Body of pancreas (tissue), 4 donors: ENCODE measurements at regions not wholly inside any gene's neighbourhood (a gene's known extent, or its start where the extent isn't known, plus 50 kb on each side); places are given as distances from the start of the nearest gene placed in this dataset.

Source experiments
- ATAC-seq: fragments of 150-250 bp; one replicate; pipeline ENCODE4 v1.9.1; 2016
- DNase-seq, 4 donors: peaks; one replicate each; pipeline ENCODE4 v3.0.0-alpha.2; 2019
- H3K27ac ChIP-seq, 4 donors: fragments of 200-600 bp; sonication (generic); 1 replicate in 3 of 4; 2 replicates in 1 of 4; pipeline versions ENCODE4 v1.5.1 to v1.6.1; 2016 to 2019; ENCODE audit warnings: mild to moderate bottlenecking in 1 of 4, mixed read lengths in 1 of 4, moderate library complexity in 1 of 4
- H3K27me3 ChIP-seq, 2 donors: fragments of 200-600 bp; sonication (generic); one replicate each; pipeline ENCODE4 v1.6.0; 2016; ENCODE audit warnings: mild to moderate bottlenecking in 1 of 2
- H3K36me3 ChIP-seq, 2 donors: fragments of 200-600 bp; sonication (generic); replicated peaks in 1 of 2; 2 replicates each; pipeline ENCODE4 v1.5.1; 2016; ENCODE audit warnings: low read depth in 2 of 2; ENCODE audit not compliant: insufficient read depth in 1 of 2
- H3K4me1 ChIP-seq: fragments of 200-600 bp; sonication (generic); one replicate; pipeline ENCODE4 v1.6.0; 2016
- H3K4me3 ChIP-seq, 2 donors: fragments of 200-600 bp; sonication (generic); 1 replicate in 1 of 2; 2 replicates in 1 of 2; pipeline ENCODE4 v1.5.1; 2016 to 2019
- H3K9me3 ChIP-seq, 3 donors: fragments of 200-600 bp; sonication (generic); 1 replicate in 2 of 3; 2 replicates in 1 of 3; pipeline ENCODE4 v1.5.1; 2016
- CTCF ChIP-seq, 7 experiments: fragments of 450-650 bp in 4 of 7; fragments of 200-600 bp in 3 of 7; sonication (generic) in 3 of 7; IDR thresholded peaks; one replicate each; pipeline ENCODE4 v1.5.1; 2016 to 2019; ENCODE audit warnings: antibody characterized with exemption in 7 of 7
- POLR2A ChIP-seq, 3 donors: fragments of 450-650 bp; IDR thresholded peaks; one replicate each; pipeline ENCODE4 v1.6.1; 2016; ENCODE audit warnings: antibody characterized with exemption in 3 of 3, mild to moderate bottlenecking in 2 of 3
- WGBS, 2 donors: methylation state at CpG; one replicate each; pipeline ENCODE4 v1.1.5; 2017; 5-methylcytosine and 5-hydroxymethylcytosine counted together
- intact Hi-C: fragments of 100-400 bp; cut with DNase I; formaldehyde crosslinking; loops from one replicate; pipeline ENCODE4 v1.15.1; 2023

- TF ChIP-seq CTCF (IDR thresholded peaks at IDR 0.05) (no peak), POLR2A (IDR thresholded peaks at IDR 0.05) (no peak)
- intact Hi-C loops = no loop called here
- H3K27ac ChIP-seq = no peak overlapping the region
- no peaks in the 10 kb centered on the region for H3K4me1 ChIP-seq
- DNase-seq = no peak
- H3K9me3 ChIP-seq = no peaks in the 10 kb centered on the region
- no peaks in the 10 kb centered on the region for H3K27me3 ChIP-seq
- no peaks in the 10 kb centered on the region for H3K36me3 ChIP-seq
- H3K4me3 ChIP-seq = no peak overlapping the region
- WGBS, 2 donors = 77 to 78% methylated on average over 3 of the region's 3 CpGs
- no peak for ATAC-seq
Observed at GRCh38 chr3:168998792-168999191, 664.7 kb downstream of the MECOM start.

GRCh38 chr3:168997488-168997887, 666.0 kb downstream of the MECOM start:
- H3K36me3 ChIP-seq = no peaks in the 10 kb centered on the region
- no peak overlapping the region for H3K27ac ChIP-seq
- H3K27me3 ChIP-seq = no peaks in the 10 kb centered on the region
- ATAC-seq (no peak), DNase-seq (no peak)
- H3K4me1 ChIP-seq = no peaks in the 10 kb centered on the region
- no peaks in the 10 kb centered on the region for H3K9me3 ChIP-seq
- TF ChIP-seq CTCF (IDR thresholded peaks at IDR 0.05) = no peak
- TF ChIP-seq POLR2A (IDR thresholded peaks at IDR 0.05) = no peak
- no peak overlapping the region for H3K4me3 ChIP-seq
- intact Hi-C loops = no loop called here

- H3K27me3 ChIP-seq = no peaks in the 10 kb centered on the region
- H3K4me3 ChIP-seq = no peak overlapping the region
- DNase-seq (no peak), ATAC-seq (no peak)
- TF ChIP-seq CTCF (IDR thresholded peaks at IDR 0.05) = no peak
- no peak for TF ChIP-seq POLR2A (IDR thresholded peaks at IDR 0.05)
- 75 to 85% methylated on average over 3 of the region's 3 CpGs for WGBS, 2 donors
- intact Hi-C loops = no loop called here
- H3K4me1 ChIP-seq = no peaks in the 10 kb centered on the region
- H3K9me3 ChIP-seq = no peaks in the 10 kb centered on the region
- no peaks in the 10 kb centered on the region for H3K36me3 ChIP-seq
- H3K27ac ChIP-seq = no peak overlapping the region
Observed at GRCh38 chr3:168996622-168997021, 666.9 kb downstream of the MECOM start.

GRCh38 chr3:168995129-168995528, 668.4 kb downstream of the MECOM start:
- Histone ChIP-seq H3K36me3 (no peaks in the 10 kb centered on the region), H3K4me1 (no peaks in the 10 kb centered on the region), H3K9me3 (no peaks in the 10 kb centered on the region), H3K4me3 (no peak overlapping the region), H3K27me3 (no peaks in the 10 kb centered on the region), H3K27ac (no peak overlapping the region)
- intact Hi-C loops = no loop called here
- ATAC-seq (no peak), DNase-seq (no peak)
- TF ChIP-seq POLR2A (IDR thresholded peaks at IDR 0.05) (no peak), CTCF (IDR thresholded peaks at IDR 0.05) (no peak)
- 71 to 83% methylated on average over 6 of the region's 6 CpGs for WGBS, 2 donors

- intact Hi-C loops = no loop called here
- Histone ChIP-seq H3K4me3 (no peak overlapping the region), H3K9me3 (no peaks in the 10 kb centered on the region), H3K4me1 (no peaks in the 10 kb centered on the region), H3K36me3 (no peaks in the 10 kb centered on the region), H3K27me3 (no peaks in the 10 kb centered on the region), H3K27ac (no peak overlapping the region)
- ATAC-seq (no peak), DNase-seq (no peak)
- TF ChIP-seq CTCF (IDR thresholded peaks at IDR 0.05) = no peak
- no peak for TF ChIP-seq POLR2A (IDR thresholded peaks at IDR 0.05)
Observed at GRCh38 chr3:168991803-168992202, 671.7 kb downstream of the MECOM start.
